Activated CD8-positive, alpha-beta memory T cell treated with anti-CD3 and anti-CD28 coated beads for 24 hours (primary cell): ENCODE measurements at regions not wholly inside any gene's neighbourhood (a gene's known extent, or its start where the extent isn't known, plus 50 kb on each side); places are given as distances from the start of the nearest gene placed in this dataset.

Experiments
- DNase-seq: peaks from one replicate; pipeline ENCODE4 v3.0.0-alpha.2; 2020

GRCh38 chr2:126795656-126796055, 103.0 kb upstream of the TEX51 start:
- DNase-seq, result peak; percentile 26

- peak; percentile 9 for DNase-seq
These were observed 101.6 kb upstream of the TEX51 start for GRCh38 chr2:126796931-126797621.

- peak; percentile 47 for DNase-seq
These were observed 100.9 kb upstream of the TEX51 start for GRCh38 chr2:126797622-126798275.

GRCh38 chr2:126798276-126799140, 100.2 kb upstream of the TEX51 start:
- DNase-seq, result peak; percentile 3

- DNase-seq, result no peak
These were observed 99.4 kb upstream of the TEX51 start for GRCh38 chr2:126799301-126799700.

GRCh38 chr2:126801473-126801872, 97.2 kb upstream of the TEX51 start:
- peak; percentile 4 for DNase-seq

- DNase-seq, result peak; percentile 21
These were observed 96.4 kb upstream of the TEX51 start for GRCh38 chr2:126802316-126802715.

GRCh38 chr2:126802774-126803433, 95.8 kb upstream of the TEX51 start:
- DNase-seq, result peak; percentile 24

GRCh38 chr2:126803434-126803775, 95.3 kb upstream of the TEX51 start:
- no peak for DNase-seq

- no peak for DNase-seq
These were observed 94.3 kb upstream of the TEX51 start for GRCh38 chr2:126804347-126804746.

GRCh38 chr2:126808929-126809328, 89.8 kb upstream of the TEX51 start:
- DNase-seq, result peak; percentile 3

- no peak for DNase-seq
These were observed 89.3 kb upstream of the TEX51 start for GRCh38 chr2:126809340-126809739.

- DNase-seq, result no peak
These were observed 88.7 kb upstream of the TEX51 start for GRCh38 chr2:126810001-126810400.

GRCh38 chr2:126811101-126811500, 87.6 kb upstream of the TEX51 start:
- no peak for DNase-seq

- no peak for DNase-seq
These were observed 81.5 kb upstream of the TEX51 start for GRCh38 chr2:126817172-126817571.

GRCh38 chr2:126822115-126822514, 76.6 kb upstream of the TEX51 start:
- DNase-seq, result no peak

GRCh38 chr2:126822921-126823320, 75.8 kb upstream of the TEX51 start:
- no peak for DNase-seq

GRCh38 chr2:126823951-126824350, 74.7 kb upstream of the TEX51 start:
- no peak for DNase-seq

GRCh38 chr2:126824663-126825062, 74.0 kb upstream of the TEX51 start:
- no peak for DNase-seq

GRCh38 chr2:126825316-126825715, 73.4 kb upstream of the TEX51 start:
- DNase-seq, result no peak

GRCh38 chr2:126826491-126826890, 72.2 kb upstream of the TEX51 start:
- DNase-seq, result no peak

GRCh38 chr2:126827371-126827770, 71.3 kb upstream of the TEX51 start:
- DNase-seq, result no peak

GRCh38 chr2:126828051-126828450, 70.6 kb upstream of the TEX51 start:
- no peak for DNase-seq
